ENCODE measurements at regions not wholly inside any gene's neighbourhood (a gene's known extent, or its start where the extent isn't known, plus 50 kb on each side); places are given as distances from the start of the nearest gene placed in this dataset.

DNA sequence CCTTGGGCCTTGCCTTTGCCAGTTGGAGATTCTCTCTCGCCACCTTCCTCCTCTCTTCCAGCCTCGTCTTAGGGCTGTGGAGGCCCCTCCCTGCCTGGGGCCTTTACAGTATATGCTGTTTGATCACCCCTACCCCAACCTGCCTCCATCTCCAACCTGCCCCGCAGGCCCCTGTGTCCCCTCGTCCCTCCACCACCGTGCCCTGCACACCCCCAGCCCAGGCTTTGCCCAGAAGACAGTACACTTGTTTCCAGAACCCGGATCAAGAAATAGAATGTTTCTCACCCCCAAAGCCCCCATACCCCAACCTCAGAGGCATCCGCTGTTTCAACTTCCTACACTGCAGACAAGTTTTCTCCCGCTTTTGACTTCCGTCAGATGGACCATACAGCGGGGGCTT lies 202.3 kb upstream of the C14orf180 start:
- Mint-ChIP-seq H3K36me3 (ENCODE audit: insufficient read depth, unreplicated experiment) (no peaks in the 10 kb centered on the region), H3K9me3 (ENCODE audit: unreplicated experiment) (peaks cover 16% of the 10 kb centered on the region), H3K27ac (ENCODE audit: unreplicated experiment) (no peak overlapping the region), H3K4me3 (ENCODE audit: unreplicated experiment) (no peak overlapping the region), H3K4me1 (ENCODE audit: low read depth, unreplicated experiment) (no peaks in the 10 kb centered on the region), H3K27me3 (ENCODE audit: insufficient read depth, unreplicated experiment) (peaks cover 40% of the 10 kb centered on the region)
- CTCF ChIA-PET: no interaction called here
- DNase-seq: no peak
- H3K36me3 ChIP-seq (ENCODE audit: control insufficient read depth, insufficient read depth, low read length): no peaks in the 10 kb centered on the region
- BruUV-seq (replicated peaks): no TSS peak
- TF ChIP-seq, protein P1, sequence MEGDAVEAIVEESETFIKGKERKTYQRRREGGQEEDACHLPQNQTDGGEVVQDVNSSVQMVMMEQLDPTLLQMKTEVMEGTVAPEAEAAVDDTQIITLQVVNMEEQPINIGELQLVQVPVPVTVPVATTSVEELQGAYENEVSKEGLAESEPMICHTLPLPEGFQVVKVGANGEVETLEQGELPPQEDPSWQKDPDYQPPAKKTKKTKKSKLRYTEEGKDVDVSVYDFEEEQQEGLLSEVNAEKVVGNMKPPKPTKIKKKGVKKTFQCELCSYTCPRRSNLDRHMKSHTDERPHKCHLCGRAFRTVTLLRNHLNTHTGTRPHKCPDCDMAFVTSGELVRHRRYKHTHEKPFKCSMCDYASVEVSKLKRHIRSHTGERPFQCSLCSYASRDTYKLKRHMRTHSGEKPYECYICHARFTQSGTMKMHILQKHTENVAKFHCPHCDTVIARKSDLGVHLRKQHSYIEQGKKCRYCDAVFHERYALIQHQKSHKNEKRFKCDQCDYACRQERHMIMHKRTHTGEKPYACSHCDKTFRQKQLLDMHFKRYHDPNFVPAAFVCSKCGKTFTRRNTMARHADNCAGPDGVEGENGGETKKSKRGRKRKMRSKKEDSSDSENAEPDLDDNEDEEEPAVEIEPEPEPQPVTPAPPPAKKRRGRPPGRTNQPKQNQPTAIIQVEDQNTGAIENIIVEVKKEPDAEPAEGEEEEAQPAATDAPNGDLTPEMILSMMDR (IDR thresholded peaks at IDR 0.05; ENCODE audit: insufficient read depth in 1 of 2, low read depth in 1 of 2, low read length in 1 of 2, severe bottlenecking in 1 of 2, unreplicated experiment in 1 of 2): no peak
- H3K27me3 ChIP-seq (replicated peaks; ENCODE audit: control insufficient read depth, insufficient read depth, low read length): no peaks in the 10 kb centered on the region; the same call in 1 of the 2 replicates
- H3K9me3 ChIP-seq: 0 out of 2 replicates have a peak, but pooled peaks cover 5% of the 10 kb centered on the region
- intact Hi-C loops (cut with micrococcal nuclease; ENCODE audit: unreplicated experiment): no loop called here
- H3K4me1 ChIP-seq: no peaks in the 10 kb centered on the region
- POLR2A ChIA-PET: no interaction called here
- no peak overlapping the region for H3K4me3 ChIP-seq (ENCODE audit: low read depth, low read length)

DNA sequence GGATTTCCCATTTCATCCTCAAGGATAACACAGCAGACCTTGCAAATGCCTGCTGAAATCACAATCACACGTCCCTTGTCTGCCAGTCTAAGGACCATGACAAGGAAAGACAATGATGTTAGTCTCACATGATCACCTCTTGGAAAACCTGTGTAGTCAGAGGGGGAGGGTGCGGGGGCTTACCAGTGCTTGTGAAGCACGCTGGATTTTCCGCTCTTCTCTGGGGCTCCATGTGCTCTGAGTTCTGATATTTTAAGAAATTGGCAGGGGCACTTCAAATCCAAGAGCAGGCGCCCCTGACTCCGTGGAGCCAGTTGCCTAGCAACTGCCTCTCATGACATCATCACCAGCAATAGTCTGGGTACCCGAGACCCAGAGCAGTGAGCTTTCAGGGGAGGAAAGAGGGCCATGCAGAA lies 200.9 kb upstream of the C14orf180 start:
- ChIA-PET POLR2A (no interaction called here), CTCF (no interaction called here)
- Mint-ChIP-seq H3K4me1 (ENCODE audit: low read depth, unreplicated experiment) (no peaks in the 10 kb centered on the region), H3K4me3 (ENCODE audit: unreplicated experiment) (no peak overlapping the region), H3K9me3 (ENCODE audit: unreplicated experiment) (peaks cover 16% of the 10 kb centered on the region), H3K27me3 (ENCODE audit: insufficient read depth, unreplicated experiment) (peaks cover 34% of the 10 kb centered on the region), H3K36me3 (ENCODE audit: insufficient read depth, unreplicated experiment) (no peaks in the 10 kb centered on the region), H3K27ac (ENCODE audit: unreplicated experiment) (no peak overlapping the region)
- Histone ChIP-seq H3K27me3 (replicated peaks; ENCODE audit: control insufficient read depth, insufficient read depth, low read length) (no peaks in the 10 kb centered on the region; the same call in 1 of the 2 replicates), H3K9me3 (0 out of 2 replicates have a peak, but pooled peaks cover 5% of the 10 kb centered on the region), H3K4me1 (no peaks in the 10 kb centered on the region), H3K36me3 (ENCODE audit: control insufficient read depth, insufficient read depth, low read length) (no peaks in the 10 kb centered on the region), H3K4me3 (ENCODE audit: low read depth, low read length) (no peak overlapping the region)
- TF ChIP-seq, protein P1 (IDR thresholded peaks at IDR 0.05; ENCODE audit: insufficient read depth in 1 of 2, low read depth in 1 of 2, low read length in 1 of 2, severe bottlenecking in 1 of 2, unreplicated experiment in 1 of 2): no peak
- intact Hi-C loops (cut with micrococcal nuclease; ENCODE audit: unreplicated experiment): no loop called here
- BruUV-seq (replicated peaks): no TSS peak
- DNase-seq: no peak

DNA sequence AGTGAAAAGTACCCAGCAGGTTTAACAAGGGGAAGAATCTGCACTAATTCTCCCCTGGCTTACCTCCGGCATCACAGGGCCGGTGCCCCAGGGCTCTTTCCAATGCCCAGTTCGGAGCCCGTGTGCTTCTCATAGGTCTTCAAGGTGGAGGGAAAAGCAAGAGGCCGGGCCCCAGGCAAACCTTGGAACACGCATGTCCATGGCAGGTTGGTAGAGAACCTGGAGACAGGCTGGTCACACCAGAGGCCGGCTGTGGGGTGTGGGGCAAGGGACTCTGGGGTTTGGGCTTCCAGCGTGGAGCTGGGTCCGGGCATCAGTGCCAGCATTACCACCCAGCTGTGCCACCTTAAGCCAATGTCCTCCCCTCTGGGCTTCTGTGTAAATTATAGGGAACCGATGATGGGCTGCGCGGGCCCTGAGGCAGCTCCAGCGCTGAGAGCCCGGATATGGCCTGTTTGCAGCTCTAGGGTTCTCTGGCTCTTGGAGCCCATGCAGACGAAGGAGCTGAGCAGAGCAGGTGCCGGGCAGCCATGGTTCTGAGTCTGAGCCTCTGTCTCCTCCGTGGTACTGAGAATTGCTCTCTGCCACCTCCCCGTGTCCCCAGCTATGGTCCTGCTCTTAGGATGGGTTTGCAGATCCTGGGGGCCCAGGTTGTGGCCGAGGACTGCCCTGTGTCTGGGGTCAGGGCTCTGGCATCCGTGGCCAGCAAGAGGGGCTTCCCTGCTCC lies 197.0 kb upstream of the C14orf180 start:
- Histone ChIP-seq H3K4me3 (ENCODE audit: low read depth, low read length) (no peak overlapping the region), H3K27me3 (replicated peaks; ENCODE audit: control insufficient read depth, insufficient read depth, low read length) (no peaks in the 10 kb centered on the region; the same call in 1 of the 2 replicates), H3K9me3 (0 out of 2 replicates have a peak, but pooled peaks cover 5% of the 10 kb centered on the region), H3K36me3 (ENCODE audit: control insufficient read depth, insufficient read depth, low read length) (no peaks in the 10 kb centered on the region), H3K4me1 (no peaks in the 10 kb centered on the region)
- H3K27ac Mint-ChIP-seq (ENCODE audit: unreplicated experiment): no peak overlapping the region
- DNase-seq: peak in 1 of 2 experiments; percentile 19
- ChIA-PET POLR2A (no interaction called here), CTCF (no interaction called here)
- H3K9me3 Mint-ChIP-seq (ENCODE audit: unreplicated experiment): peaks cover 16% of the 10 kb centered on the region
- no peaks in the 10 kb centered on the region for H3K36me3 Mint-ChIP-seq (ENCODE audit: insufficient read depth, unreplicated experiment)
- H3K27me3 Mint-ChIP-seq (ENCODE audit: insufficient read depth, unreplicated experiment): peaks cover 24% of the 10 kb centered on the region
- TF ChIP-seq, protein P1 (IDR thresholded peaks at IDR 0.05; ENCODE audit: insufficient read depth in 1 of 2, low read depth in 1 of 2, low read length in 1 of 2, severe bottlenecking in 1 of 2, unreplicated experiment in 1 of 2): no peak
- intact Hi-C loops (cut with micrococcal nuclease; ENCODE audit: unreplicated experiment): no loop called here
- BruUV-seq (replicated peaks): no TSS peak
- H3K4me1 Mint-ChIP-seq (ENCODE audit: low read depth, unreplicated experiment): no peaks in the 10 kb centered on the region
- no peak overlapping the region for H3K4me3 Mint-ChIP-seq (ENCODE audit: unreplicated experiment)
